ENCODE measurements at regions not wholly inside any gene's neighbourhood (a gene's known extent, or its start where the extent isn't known, plus 50 kb on each side); places are given as distances from the start of the nearest gene placed in this dataset.

GRCh38 chrX:118179718-118180117, 63.1 kb upstream of the KLHL13 start:
- TF ChIP-seq POLR2A (IDR thresholded peaks at IDR 0.05), result no peak
- no peak for TF ChIP-seq CTCF (IDR thresholded peaks at IDR 0.05)

Data from right lobe of liver (tissue), 4 donors.